Neural progenitor cell (in vitro differentiated cells): ENCODE measurements at regions not wholly inside any gene's neighbourhood (a gene's known extent, or its start where the extent isn't known, plus 50 kb on each side); places are given as distances from the start of the nearest gene placed in this dataset.

ENCODE experiments used
- CTCF ChIP-seq: fragments of 200-600 bp; sonication (generic); IDR thresholded peaks from 2 replicates; pipeline ENCODE4 v1.5.1; 2017; ENCODE audit warnings: antibody characterized with exemption, mild to moderate bottlenecking
- EZH2phosphoT487 ChIP-seq: fragments of 200-600 bp; sonication (generic); IDR thresholded peaks from 2 replicates; pipeline ENCODE4 v1.6.1; 2017; ENCODE audit warnings: antibody characterized with exemption

- TF ChIP-seq CTCF (no peak), EZH2phosphoT487 (no peak)
Observed at GRCh38 chr18:78151234-78151633, 828.4 kb upstream of the SALL3 start.
